ENCODE measurements at regions not wholly inside any gene's neighbourhood (a gene's known extent, or its start where the extent isn't known, plus 50 kb on each side); places are given as distances from the start of the nearest gene placed in this dataset.
"Not testable (repeated sequence)": the region's sequence is repeated elsewhere in the genome, so short reads cannot be mapped to it uniquely, and the experiment has no call there.

DNA sequence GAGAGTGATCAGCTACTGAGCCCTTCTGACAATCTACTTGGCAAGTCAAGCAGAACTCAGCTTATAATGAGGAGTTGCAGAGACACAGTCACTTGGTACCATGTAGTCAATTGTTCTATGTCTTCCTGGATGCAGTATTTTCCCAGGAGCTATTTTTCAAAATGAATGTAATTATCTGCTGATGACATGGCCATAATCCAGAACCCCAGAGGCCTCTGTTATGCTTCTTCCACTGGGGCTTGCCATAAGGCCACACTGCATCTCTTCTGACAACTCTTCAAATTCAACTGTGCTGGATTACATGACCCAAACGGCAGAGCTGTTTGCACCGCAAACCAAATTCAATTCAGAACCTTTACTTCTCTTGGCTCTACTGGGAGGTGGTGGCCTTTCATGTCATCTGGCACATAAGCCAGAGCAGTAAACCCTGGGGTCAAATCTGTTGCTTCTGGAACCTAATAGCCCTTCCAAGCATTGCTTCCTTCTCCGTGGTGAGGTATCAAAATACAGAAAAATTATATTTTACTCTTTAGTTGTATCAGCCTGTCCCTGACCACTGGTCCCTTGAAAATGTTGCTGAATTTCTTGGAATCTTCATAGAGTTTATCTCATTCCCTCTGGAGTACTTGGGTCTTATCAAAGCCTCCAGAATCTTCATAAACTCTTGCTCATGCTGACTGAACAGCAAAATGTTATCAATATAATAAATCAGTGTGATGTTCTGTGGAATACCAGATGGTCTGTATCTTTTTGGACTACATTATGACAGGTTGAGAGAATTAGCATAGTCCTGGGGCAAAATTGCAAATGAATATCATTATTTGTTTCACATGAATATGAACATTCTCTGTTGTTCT lies 79.4 kb upstream of the DCN start:
- DNase-seq, result no peak

DNA sequence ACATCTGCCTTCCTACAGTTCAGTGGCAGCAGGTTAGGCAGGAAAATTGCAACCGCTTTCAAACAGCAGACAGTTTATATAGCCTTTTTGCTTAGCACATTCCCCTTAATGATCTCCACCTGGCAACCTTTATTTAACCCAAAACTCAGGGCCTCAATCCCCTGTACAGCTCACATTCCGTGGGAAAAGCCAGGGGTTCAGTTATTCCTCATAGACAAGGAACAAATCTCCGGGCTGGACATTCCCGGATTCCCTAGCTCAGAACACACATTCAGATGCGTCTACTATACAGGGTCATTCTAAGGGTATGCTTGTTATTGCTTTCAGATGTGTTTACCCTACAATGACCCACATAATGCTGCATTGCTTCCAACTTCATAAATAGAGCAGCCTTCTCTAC lies 73.8 kb upstream of the DCN start:
- DNase-seq, result no peak

DNA sequence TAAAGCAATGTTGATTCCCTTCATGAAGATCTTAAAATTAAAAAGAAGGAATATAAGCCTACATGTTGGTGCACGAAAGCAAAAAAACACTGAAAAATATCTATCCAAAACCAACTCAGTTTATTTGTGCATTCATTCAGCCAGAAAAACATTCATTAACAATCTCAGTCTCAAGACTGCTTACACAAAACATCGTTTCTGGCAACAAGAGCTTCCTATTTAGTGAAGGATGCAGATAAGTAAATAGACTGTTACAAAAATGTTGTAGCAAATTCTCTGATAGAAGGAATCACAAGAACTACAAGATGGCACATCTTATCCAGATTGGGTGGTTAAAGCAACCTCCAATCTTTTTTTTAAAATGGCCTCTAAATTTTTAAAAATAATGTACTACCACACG lies 69.7 kb upstream of the DCN start:
- no peak for DNase-seq

DNA sequence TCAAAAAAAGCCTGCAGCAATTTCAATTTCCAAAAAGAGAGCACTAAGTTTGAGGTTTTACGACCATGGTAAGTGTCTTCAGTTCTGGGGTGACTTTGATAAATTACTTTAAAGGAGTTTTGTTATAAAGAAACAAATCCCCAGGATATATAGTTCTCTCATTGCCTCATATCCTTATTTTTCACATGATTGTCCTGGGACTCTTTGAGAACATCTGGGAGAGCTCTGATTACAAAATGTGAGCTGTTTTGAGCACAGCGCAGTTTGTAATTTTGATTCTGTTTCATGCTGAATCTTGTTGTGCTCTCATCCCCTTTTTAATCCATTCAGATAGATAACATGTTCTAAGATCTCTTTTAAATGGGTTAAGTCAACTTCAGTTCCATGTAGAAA lies 67.7 kb upstream of the DCN start:
- no peak for DNase-seq

DNA sequence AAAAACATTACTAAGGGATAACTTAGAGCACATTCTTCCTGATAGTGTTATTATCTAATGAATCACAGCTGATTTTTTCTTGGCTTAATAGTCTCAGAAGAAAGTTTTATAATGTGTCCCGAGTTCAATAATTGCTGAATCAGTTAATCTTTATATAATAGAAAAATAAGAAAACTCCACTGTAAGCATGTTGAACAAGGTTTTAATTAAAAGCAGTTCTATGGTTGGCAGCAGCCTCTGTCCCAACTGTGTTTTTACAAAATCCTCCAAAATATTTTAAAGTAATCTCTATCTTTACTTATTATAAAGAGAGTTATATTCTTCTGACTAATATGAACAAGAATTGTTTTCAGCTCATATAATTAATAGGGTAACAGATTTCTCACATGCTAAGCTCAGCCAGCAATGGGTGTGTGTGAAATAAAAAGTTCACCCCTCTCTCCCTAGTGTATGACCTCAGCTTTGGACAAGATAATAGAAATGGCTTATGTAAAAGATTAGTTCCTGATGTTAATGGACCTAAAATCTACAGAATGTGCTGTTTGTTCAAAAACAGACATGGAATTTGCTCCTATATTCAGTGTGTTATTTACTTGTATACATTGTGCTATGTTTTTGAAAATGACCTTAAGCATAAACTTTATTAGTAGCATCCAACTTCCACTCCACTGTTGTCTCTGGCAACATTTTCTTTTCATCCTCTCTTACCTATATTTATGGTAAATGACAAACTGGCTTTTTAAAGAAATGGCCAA lies 67.1 kb upstream of the DCN start:
- DNase-seq, result no peak

DNA sequence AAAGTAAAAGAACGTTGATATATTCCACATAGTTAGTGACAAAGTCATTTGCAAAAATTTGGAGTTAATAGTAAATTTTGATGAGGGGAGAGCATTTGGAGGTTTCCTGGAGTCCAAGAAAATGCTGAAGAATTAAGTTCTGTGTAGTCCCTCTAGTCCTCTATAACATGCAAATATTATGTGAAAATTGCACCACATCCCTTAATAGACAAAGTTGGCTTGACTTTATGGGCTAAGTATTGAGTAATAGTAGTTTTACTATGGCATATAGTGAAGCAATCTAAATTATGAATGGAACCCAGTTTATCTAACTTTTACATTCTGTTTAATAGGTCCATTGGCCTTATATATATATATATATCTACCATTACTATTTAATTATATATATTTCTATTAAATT lies 66.4 kb upstream of the DCN start:
- DNase-seq, result no peak

DNA sequence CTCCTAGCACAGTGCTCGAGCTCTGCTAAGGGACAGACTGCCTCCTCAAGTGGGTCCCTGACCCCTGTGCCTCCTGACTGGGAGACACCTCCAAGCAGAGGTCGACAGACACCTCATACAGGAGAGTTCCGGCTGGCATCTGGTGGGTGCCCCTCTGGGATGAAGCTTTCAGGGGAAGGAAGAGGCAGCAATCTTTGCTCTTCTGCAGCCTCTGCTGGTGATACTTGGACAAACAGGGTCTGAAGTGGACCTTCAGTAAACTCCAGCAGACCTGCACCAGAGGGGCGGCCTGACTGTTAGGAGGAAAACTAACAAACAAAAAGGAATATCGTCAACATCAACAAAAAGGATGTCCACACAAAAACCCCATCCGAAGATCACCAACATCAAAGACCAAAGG lies 60.6 kb upstream of the DCN start:
- not testable (repeated sequence) for DNase-seq

DNA sequence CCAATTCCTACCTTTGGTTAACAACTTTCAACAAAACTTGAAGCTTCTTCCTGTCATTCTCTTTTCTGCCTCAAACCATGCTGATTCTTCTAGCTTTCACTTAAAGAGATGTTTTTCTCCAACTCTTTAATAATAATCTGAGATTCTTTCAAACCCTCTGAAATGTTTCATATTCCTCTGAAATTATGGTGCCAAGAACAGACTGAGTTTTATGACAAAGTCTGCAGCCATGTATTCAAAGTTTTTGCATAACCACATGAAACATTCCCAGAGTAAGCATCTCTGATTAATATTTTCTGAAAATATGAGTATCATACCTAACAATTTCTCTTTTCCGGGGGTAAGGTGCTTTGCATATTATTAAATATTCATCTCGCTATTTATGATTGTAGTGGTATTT lies 59.1 kb upstream of the DCN start:
- DNase-seq, result no peak

DNA sequence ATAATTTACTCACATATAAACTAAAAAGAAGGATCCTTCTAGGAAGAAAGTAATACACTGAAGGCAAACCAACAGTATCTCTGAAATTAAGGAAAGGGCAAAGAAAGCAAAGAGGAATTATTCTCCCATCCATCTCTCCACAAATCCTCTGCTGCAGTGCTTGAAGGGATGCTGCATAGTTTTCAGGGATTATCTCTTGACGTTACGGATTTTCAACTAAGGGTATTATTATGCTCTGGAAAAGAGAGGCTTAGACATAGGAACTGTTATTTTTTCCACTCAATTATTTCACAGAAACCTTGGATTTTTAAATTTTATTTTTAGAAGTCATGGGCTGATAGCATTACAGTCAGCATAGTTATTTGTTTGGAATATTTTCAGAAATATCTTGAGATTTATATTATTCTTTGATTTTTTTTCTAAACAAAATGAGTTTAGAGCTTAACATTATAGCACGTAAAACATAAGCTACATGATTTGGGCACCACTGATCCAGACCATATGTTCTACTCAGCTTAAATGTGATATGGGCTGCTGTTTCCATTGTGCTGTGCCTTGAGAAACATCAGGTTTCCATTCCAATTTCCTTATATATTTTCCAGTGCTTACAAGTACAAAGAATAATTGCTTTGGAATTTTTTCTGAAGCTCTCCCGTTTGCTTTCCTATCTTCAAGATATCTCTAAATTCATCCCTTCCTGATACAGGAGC lies 57.9 kb upstream of the DCN start:
- DNase-seq, result no peak

DNA sequence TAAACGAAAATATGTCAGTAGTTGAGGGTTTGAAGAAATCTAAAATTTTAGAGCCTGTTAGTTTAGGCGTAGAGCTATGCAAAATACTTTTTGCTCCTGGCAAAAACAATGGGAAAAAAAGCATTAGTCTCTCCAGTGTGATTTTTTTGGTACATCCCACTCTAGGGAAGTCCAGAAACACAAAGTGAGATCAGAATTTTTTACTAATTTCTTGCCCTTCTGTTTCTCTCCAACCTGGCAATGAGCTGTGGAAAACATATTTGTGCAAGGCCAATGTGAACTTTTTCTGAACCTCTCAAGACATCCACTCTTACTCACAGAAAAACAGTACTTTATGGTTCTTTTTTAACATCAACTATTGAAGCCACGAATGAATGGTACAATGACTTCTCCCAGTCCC lies 56.9 kb upstream of the DCN start:
- no peak for DNase-seq

Measured in stimulated activated CD8-positive, alpha-beta memory T cell treated with anti-CD3 and anti-CD28 coated beads, Interleukin-4, amount 100 ng/mL, for 48 hours (primary cell).